Kidney epithelial cell (primary cell): ENCODE measurements at regions not wholly inside any gene's neighbourhood (a gene's known extent, or its start where the extent isn't known, plus 50 kb on each side); places are given as distances from the start of the nearest gene placed in this dataset.

ENCODE experiments used
- DNase-seq: peaks from one replicate; pipeline ENCODE4 v3.0.0-alpha.2; 2010; ENCODE audit warnings: low read depth
- H3K27me3 ChIP-seq: 2 replicates; pipeline ENCODE4 v1.6.0; 2011; ENCODE audit warnings: low read length; ENCODE audit not compliant: control insufficient read depth, insufficient read depth
- H3K36me3 ChIP-seq: 2 replicates; pipeline ENCODE4 v1.5.1; 2011; ENCODE audit warnings: low read length; ENCODE audit not compliant: control insufficient read depth, insufficient read depth
- H3K4me3 ChIP-seq: 2 replicates; pipeline ENCODE4 v1.5.1; 2011; ENCODE audit warnings: low read depth, mild to moderate bottlenecking, control low read depth, low read length
- CTCF ChIP-seq: IDR thresholded peaks from 2 replicates; pipeline ENCODE4 v1.5.1; 2011; ENCODE audit warnings: mild to moderate bottlenecking, moderate library complexity, low read length, control low read depth, inconsistent platforms; ENCODE audit not compliant: insufficient read depth, poor library complexity, severe bottlenecking

- DNase-seq, result no peak
- no peak for TF ChIP-seq CTCF
Observed at GRCh38 chr6:82568290-82568993, 204.8 kb downstream of the TPBG start.

GRCh38 chr6:82569022-82569421 lies 205.4 kb downstream of the TPBG start:
- H3K27me3 ChIP-seq, result no peaks in the 10 kb centered on the region
- TF ChIP-seq CTCF, result no peak
- DNase-seq, result no peak

More at GRCh38 chr6:82568290-82568993, 204.8 kb downstream of the TPBG start:
- H3K4me3 ChIP-seq, result no peak overlapping the region
- H3K27me3 ChIP-seq, result no peaks in the 10 kb centered on the region
- H3K36me3 ChIP-seq, result no peaks in the 10 kb centered on the region

GRCh38 chr6:82570083-82570482 lies 206.5 kb downstream of the TPBG start:
- no peak for TF ChIP-seq CTCF
- Histone ChIP-seq H3K4me3 (no peak overlapping the region), H3K36me3 (no peaks in the 10 kb centered on the region), H3K27me3 (no peaks in the 10 kb centered on the region)
- no peak for DNase-seq

More at GRCh38 chr6:82569022-82569421, 205.4 kb downstream of the TPBG start:
- Histone ChIP-seq H3K36me3 (no peaks in the 10 kb centered on the region), H3K4me3 (no peak overlapping the region)

GRCh38 chr6:82571455-82571854 lies 207.8 kb downstream of the TPBG start:
- DNase-seq, result no peak
- no peak for TF ChIP-seq CTCF
- Histone ChIP-seq H3K27me3 (no peaks in the 10 kb centered on the region), H3K4me3 (no peak overlapping the region), H3K36me3 (no peaks in the 10 kb centered on the region)

- no peak overlapping the region for H3K4me3 ChIP-seq
- no peaks in the 10 kb centered on the region for H3K27me3 ChIP-seq
- no peak for TF ChIP-seq CTCF
- DNase-seq, result no peak
- H3K36me3 ChIP-seq, result no peaks in the 10 kb centered on the region
Observed at GRCh38 chr6:82573254-82573972, 209.8 kb downstream of the TPBG start.
